DND-41 (cell line): ENCODE measurements at regions not wholly inside any gene's neighbourhood (a gene's known extent, or its start where the extent isn't known, plus 50 kb on each side); places are given as distances from the start of the nearest gene placed in this dataset.

Experiments
- ATAC-seq: fragments of 200-7000 bp; cut with Tn5 transposase; 3 replicates; pipeline ENCODE4 v1.9.1; 2021; ENCODE audit warnings: low read depth; ENCODE audit not compliant: insufficient read depth
- DNase-seq: peaks from one replicate; pipeline ENCODE4 v3.0.0-alpha.2; 2020
- H2AFZ ChIP-seq: 2 replicates; pipeline ENCODE4 v1.6.0; 2012; ENCODE audit warnings: low read depth, low read length
- H3K27ac ChIP-seq: 2 replicates; pipeline ENCODE4 v1.5.1; 2012; ENCODE audit warnings: low read length, inconsistent platforms
- H3K27me3 ChIP-seq: fragments of 200-600 bp; sonication (generic); 2 replicates; pipeline ENCODE4 v1.6.0; 2012; ENCODE audit warnings: low read length, mild to moderate bottlenecking, inconsistent platforms; ENCODE audit not compliant: insufficient read depth, poor library complexity
- H3K36me3 ChIP-seq: 2 replicates; pipeline ENCODE4 v1.5.1; 2012; ENCODE audit warnings: low read length, inconsistent platforms; ENCODE audit not compliant: insufficient read depth
- H3K4me1 ChIP-seq: 2 replicates; pipeline ENCODE4 v1.5.1; 2012; ENCODE audit warnings: mild to moderate bottlenecking, low read length; ENCODE audit not compliant: insufficient read depth
- H3K4me2 ChIP-seq: 2 replicates; pipeline ENCODE4 v1.6.0; 2012; ENCODE audit warnings: mild to moderate bottlenecking, moderate library complexity, low read length, inconsistent platforms; ENCODE audit not compliant: insufficient read depth
- H3K4me3 ChIP-seq, 2 experiments: fragments of 200-600 bp in 1 of 2; shearing (Covaris generic) in 1 of 2; 2 replicates each; pipeline ENCODE4 v1.5.1; 2012 to 2016; ENCODE audit warnings: inconsistent platforms in 2 of 2, low read length in 2 of 2, mild to moderate bottlenecking in 2 of 2, low read depth in 1 of 2, moderate library complexity in 1 of 2
- H3K79me2 ChIP-seq: 2 replicates; pipeline ENCODE4 v1.6.0; 2012; ENCODE audit warnings: low read length, inconsistent platforms; ENCODE audit not compliant: insufficient read depth
- H3K9ac ChIP-seq: 2 replicates; pipeline ENCODE4 v1.6.0; 2012; ENCODE audit warnings: low read depth, mild to moderate bottlenecking, inconsistent platforms, low read length, moderate library complexity
- H3K9me3 ChIP-seq: 2 replicates; pipeline ENCODE4 v1.5.1; 2012; ENCODE audit warnings: low read length, moderate library complexity, mild to moderate bottlenecking, inconsistent platforms; ENCODE audit not compliant: insufficient read depth, severe bottlenecking
- H4K20me1 ChIP-seq: 2 replicates; pipeline ENCODE4 v1.6.0; 2012; ENCODE audit warnings: low read length; ENCODE audit not compliant: insufficient read depth
- CTCF ChIP-seq: IDR thresholded peaks from 2 replicates; pipeline ENCODE4 v1.5.1; 2012; ENCODE audit warnings: borderline replicate concordance, low read length, moderate library complexity, mild to moderate bottlenecking; ENCODE audit not compliant: poor library complexity, severe bottlenecking; ENCODE audit errors: extremely low read depth
- EZH2 ChIP-seq: IDR thresholded peaks from 3 replicates; pipeline ENCODE4 v1.6.1; 2012; ENCODE audit warnings: borderline replicate concordance, low read depth, mild to moderate bottlenecking, moderate library complexity, low read length, inconsistent platforms; ENCODE audit not compliant: severe bottlenecking

GRCh38 chr5:105448271-105448670 lies 1885.7 kb upstream of the NUDT12 start:
- TF ChIP-seq CTCF, result no peak
- TF ChIP-seq EZH2, result no peak

GRCh38 chr5:105430516-105430915 lies 1867.9 kb upstream of the NUDT12 start:
- Histone ChIP-seq H4K20me1 (no peaks in the 10 kb centered on the region), H3K4me2 (no peak overlapping the region), H3K36me3 (no peaks in the 10 kb centered on the region), H3K9ac (no peak overlapping the region), H3K4me3 (no peak overlapping the region), H3K79me2 (no peaks in the 10 kb centered on the region), H3K27me3 (no peaks in the 10 kb centered on the region), H2AFZ (no peak overlapping the region), H3K27ac (no peak overlapping the region), H3K4me1 (no peaks in the 10 kb centered on the region), H3K9me3 (no peaks in the 10 kb centered on the region)
- ATAC-seq (no peak), DNase-seq (no peak)
- no peak for TF ChIP-seq CTCF
- TF ChIP-seq EZH2, result no peak

More at GRCh38 chr5:105448271-105448670, 1885.7 kb upstream of the NUDT12 start:
- DNase-seq (no peak), ATAC-seq (no peak)
- Histone ChIP-seq H4K20me1 (no peaks in the 10 kb centered on the region), H3K9ac (no peak overlapping the region), H2AFZ (no peak overlapping the region), H3K9me3 (no peaks in the 10 kb centered on the region), H3K27me3 (no peaks in the 10 kb centered on the region), H3K27ac (no peak overlapping the region), H3K4me3 (no peak overlapping the region), H3K4me2 (no peak overlapping the region), H3K36me3 (no peaks in the 10 kb centered on the region), H3K79me2 (no peaks in the 10 kb centered on the region), H3K4me1 (no peaks in the 10 kb centered on the region)

- DNase-seq (no peak), ATAC-seq (no peak)
- Histone ChIP-seq H3K36me3 (no peaks in the 10 kb centered on the region), H3K4me3 (no peak overlapping the region), H3K4me1 (no peaks in the 10 kb centered on the region), H3K9me3 (no peaks in the 10 kb centered on the region), H2AFZ (no peak overlapping the region), H3K27ac (no peak overlapping the region), H3K27me3 (no peaks in the 10 kb centered on the region), H3K79me2 (no peaks in the 10 kb centered on the region), H3K9ac (no peak overlapping the region), H3K4me2 (no peak overlapping the region), H4K20me1 (no peaks in the 10 kb centered on the region)
- TF ChIP-seq EZH2 (no peak), CTCF (no peak)
Observed at GRCh38 chr5:105428451-105429380, 1866.1 kb upstream of the NUDT12 start.
